Left forelimb (tissue), 1 donor: ENCODE measurements at regions not wholly inside any gene's neighbourhood (a gene's known extent, or its start where the extent isn't known, plus 50 kb on each side); places are given as distances from the start of the nearest gene placed in this dataset.

Source experiments
- DNase-seq: peaks from one replicate; pipeline ENCODE4 v3.0.0-alpha.2; 2018; ENCODE audit warnings: low spot score

- DNase-seq = no peak
These were observed 345.8 kb downstream of the BRD1 start for GRCh38 chr22:49481659-49482399.

GRCh38 chr22:49480896-49481658, 346.6 kb downstream of the BRD1 start:
- no peak for DNase-seq

- DNase-seq = no peak
These were observed 347.3 kb downstream of the BRD1 start for GRCh38 chr22:49480331-49480730.

DNA sequence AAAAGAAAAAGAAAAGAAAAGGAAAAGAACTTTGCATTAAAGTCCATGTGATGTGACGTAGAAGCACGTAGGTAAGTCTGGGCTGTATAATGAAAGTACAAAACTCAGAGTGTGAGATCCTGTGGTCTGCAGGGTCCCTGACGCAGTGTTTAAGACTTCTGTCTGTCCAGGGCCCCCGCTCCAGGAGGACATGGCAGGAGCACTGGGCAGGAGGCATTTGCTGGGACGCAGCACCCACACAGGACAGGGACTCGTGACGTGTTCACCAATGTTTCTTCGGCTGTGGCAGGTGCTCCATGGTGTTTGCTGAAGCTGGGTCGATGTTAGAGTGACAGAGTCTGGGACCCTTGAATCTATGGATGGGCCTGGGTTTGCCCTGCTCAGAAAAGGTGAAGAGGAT, 348.1 kb downstream of the BRD1 start:
- no peak for DNase-seq

- no peak for DNase-seq
These were observed 350.8 kb downstream of the BRD1 start for GRCh38 chr22:49476800-49477400.

- DNase-seq = no peak
These were observed 351.5 kb downstream of the BRD1 start for GRCh38 chr22:49476176-49476575.

DNA sequence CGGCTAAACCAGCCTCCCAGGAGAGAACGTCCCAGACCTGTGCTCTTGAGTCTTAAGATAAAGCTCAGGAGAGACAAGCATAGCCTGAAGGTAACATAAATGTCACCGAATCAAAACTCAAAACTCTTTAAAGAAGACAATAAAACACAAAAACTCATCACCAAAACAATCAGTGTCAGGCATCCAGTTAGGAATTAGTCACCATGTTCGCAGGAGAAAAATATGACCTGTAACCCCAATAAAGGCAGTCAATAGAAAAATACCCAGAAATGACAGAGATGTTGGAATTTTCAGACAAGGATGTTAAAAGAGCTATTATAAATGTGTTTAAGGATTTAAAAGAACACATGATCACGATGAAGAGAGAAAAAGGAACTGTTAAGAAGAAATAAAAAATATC, 352.4 kb downstream of the BRD1 start:
- no peak for DNase-seq

DNA sequence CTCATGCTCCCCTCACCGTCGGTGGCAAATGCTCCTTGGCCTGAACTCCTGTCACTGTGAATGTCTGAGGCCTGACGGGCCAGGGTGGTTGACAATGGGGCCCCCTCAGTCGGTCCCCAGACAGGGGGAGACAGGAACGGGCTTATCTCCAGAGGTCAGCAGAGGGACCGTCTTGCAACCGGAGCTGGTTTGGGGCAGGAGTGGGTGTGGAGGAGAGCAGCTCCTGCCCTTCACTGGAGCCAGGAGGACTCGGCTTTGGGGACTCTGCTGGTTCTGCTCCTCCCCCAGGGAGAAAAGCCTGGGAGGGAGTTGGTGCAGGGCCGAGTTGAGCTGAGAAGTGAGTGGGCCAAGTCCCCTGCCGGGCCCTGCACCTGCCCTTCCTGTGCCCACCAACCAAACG, 354.4 kb downstream of the BRD1 start:
- DNase-seq = no peak

DNA sequence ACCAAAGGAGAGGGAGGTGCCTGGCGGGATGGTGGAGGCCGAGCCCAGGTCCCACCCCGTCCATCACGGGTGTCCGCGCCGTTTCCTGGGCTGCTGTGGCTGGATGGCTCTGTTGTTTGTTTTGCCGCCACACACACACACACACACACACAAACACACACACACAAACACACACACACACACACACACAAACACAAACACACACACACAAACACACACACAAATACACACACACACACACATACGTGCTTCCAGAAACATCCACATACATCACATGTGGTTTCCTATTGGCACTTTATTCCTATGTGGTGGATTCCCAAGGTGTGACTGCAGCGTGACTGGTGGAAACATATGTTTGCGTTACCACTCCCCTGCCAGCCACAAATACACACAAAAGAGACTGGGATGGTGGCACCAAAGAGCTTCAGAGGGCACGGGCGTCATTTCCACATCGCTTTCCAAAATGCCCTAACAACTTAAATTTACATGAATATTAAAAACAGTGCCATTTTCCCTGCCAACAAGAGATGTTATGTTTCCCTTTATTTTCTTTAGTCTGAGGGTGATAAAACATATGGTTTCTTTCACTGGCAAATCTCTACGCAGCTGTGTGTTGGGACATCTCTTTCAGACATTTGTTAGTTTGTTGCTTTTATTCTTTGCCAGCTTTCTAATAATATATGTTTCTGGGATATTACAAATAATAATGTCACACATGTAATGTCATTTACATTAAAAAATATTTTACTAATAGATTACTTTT, 356.8 kb downstream of the BRD1 start:
- no peak for DNase-seq

- DNase-seq = no peak
These were observed 357.6 kb downstream of the BRD1 start for GRCh38 chr22:49469896-49470740.

- no peak for DNase-seq
These were observed 359.0 kb downstream of the BRD1 start for GRCh38 chr22:49468487-49469198.

GRCh38 chr22:49466878-49467595, 360.6 kb downstream of the BRD1 start:
- DNase-seq = peak; percentile 42

DNA sequence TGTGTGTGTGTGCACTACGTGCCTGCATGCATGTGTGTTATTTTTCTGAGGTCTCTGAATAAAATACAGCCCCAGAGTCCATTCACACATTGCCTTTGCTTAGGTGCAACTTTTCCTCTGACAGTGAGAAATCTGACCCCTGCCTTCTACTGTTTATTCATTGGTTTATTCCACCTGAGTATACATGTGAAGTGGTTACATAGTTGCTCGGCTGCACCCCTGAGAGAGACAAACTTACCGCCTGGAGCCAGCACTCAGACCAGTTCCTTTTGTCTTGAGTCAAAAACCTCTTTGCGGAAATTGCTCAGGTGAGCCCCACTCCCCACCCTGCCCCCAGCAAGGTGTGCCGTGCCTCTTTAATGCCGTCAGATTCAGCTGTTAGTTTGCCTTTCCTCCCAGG, 363.6 kb downstream of the BRD1 start:
- DNase-seq = no peak

DNA sequence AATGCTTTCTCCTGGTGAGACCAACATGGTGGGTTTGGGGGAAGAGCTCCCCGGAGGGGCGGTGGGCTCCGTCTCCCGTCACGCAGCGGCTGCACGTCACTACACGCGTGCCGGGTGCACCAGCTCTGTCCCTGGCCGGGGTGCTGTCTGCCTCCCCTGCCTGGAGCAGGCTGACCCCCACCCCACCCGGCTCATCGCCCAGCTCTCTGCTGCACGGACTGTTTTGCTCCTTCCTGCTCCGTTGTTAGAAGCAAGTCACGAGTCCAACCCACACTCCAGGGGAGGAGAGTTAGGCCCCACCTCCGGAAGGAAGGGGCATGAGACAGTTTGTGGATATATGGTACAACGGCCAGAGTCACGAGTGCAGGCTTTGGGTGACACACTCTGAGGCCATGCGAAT, 364.9 kb downstream of the BRD1 start:
- DNase-seq = no peak

DNA sequence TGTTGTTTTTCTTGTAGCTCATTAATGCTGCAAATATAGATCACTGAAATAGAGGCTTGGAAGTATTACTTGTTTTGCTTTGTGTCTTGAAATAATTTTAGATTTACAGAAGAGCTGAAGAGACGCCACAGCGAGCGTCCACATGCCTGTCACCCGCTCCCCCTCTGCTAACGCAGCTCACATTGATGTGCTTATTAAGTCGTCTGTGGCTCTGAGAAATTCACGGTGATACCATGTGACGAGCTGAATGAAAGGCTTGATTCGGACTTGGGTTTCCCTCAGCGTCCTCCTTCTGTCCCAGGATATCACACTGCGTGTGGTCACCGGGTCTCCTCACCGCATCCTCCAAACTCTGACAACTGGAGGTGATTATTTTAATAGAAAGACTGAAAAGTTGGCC, 365.4 kb downstream of the BRD1 start:
- DNase-seq = no peak

DNA sequence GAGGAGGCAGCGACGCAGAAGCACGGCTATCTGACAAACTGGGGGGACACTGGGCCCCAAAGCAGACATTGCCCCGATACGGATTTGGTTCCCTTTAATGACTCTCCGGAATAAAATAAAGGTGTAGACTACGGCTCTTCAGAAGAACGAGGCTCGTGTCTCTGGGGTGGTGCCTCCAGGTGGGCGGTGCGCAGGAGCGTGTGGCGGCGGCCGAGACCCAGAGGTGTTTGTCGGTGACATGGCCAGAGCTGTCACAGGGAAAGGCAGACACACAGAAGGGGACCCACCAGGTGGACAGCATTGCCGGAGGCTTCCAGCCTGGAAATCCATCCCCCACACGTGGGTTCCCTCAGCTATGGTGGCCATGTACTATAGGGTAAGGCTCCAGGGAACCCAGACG, 366.0 kb downstream of the BRD1 start:
- peak; percentile 38 for DNase-seq

GRCh38 chr22:49460592-49461281, 366.9 kb downstream of the BRD1 start:
- peak; percentile 58 for DNase-seq

GRCh38 chr22:49460091-49460490, 367.6 kb downstream of the BRD1 start:
- DNase-seq = no peak

- DNase-seq = peak; percentile 50
These were observed 369.0 kb downstream of the BRD1 start for GRCh38 chr22:49458708-49459099.
